Mesenchymal stem cell (in vitro differentiated cells and primary cell): ENCODE measurements at regions not wholly inside any gene's neighbourhood (a gene's known extent, or its start where the extent isn't known, plus 50 kb on each side); places are given as distances from the start of the nearest gene placed in this dataset.

Source experiments
- DNase-seq: peaks from one replicate; pipeline ENCODE4 v3.0.0-alpha.2; 2013
- H2AFZ ChIP-seq: one replicate; pipeline ENCODE4 v1.6.1; 2013; ENCODE audit warnings: low read depth, mild to moderate bottlenecking, control low read depth, inconsistent platforms, low read length, moderate library complexity
- H2AK5ac ChIP-seq: 2 replicates; pipeline ENCODE4 v1.6.1; 2013; ENCODE audit warnings: low read length, moderate library complexity, mild to moderate bottlenecking, inconsistent platforms; ENCODE audit not compliant: severe bottlenecking
- H2BK120ac ChIP-seq: one replicate; pipeline ENCODE4 v1.6.1; 2013; ENCODE audit warnings: low read depth, mild to moderate bottlenecking, inconsistent platforms, low read length, moderate library complexity
- H2BK12ac ChIP-seq, 2 experiments: one replicate each; pipeline ENCODE4 v1.6.1; 2013; ENCODE audit warnings: inconsistent platforms in 2 of 2, low read length in 2 of 2, mild to moderate bottlenecking in 2 of 2, moderate library complexity in 2 of 2, control low read depth in 1 of 2
- H2BK15ac ChIP-seq: one replicate; pipeline ENCODE4 v1.6.1; 2013; ENCODE audit warnings: mild to moderate bottlenecking, low read depth, inconsistent platforms; ENCODE audit not compliant: poor library complexity, severe bottlenecking
- H2BK5ac ChIP-seq: 2 replicates; pipeline ENCODE4 v1.6.1; 2013; ENCODE audit warnings: low read depth, mild to moderate bottlenecking, low read length, control low read depth, inconsistent platforms; ENCODE audit not compliant: poor library complexity, severe bottlenecking
- H3K14ac ChIP-seq, 2 experiments: one replicate each; pipeline ENCODE4 v1.6.1; 2013; ENCODE audit warnings: inconsistent platforms in 2 of 2, low read length in 2 of 2, control low read depth in 1 of 2, mild to moderate bottlenecking in 1 of 2, moderate library complexity in 1 of 2
- H3K18ac ChIP-seq, 2 experiments: one replicate each; pipeline ENCODE4 v1.6.1; 2013; ENCODE audit warnings: inconsistent platforms in 2 of 2, low read length in 2 of 2, control low read depth in 1 of 2, low read depth in 1 of 2, mild to moderate bottlenecking in 1 of 2
- H3K23ac ChIP-seq, 2 experiments: one replicate each; pipeline ENCODE4 v1.6.1; 2013; ENCODE audit warnings: inconsistent platforms in 2 of 2, low read length in 2 of 2, mild to moderate bottlenecking in 2 of 2, moderate library complexity in 2 of 2, control low read depth in 1 of 2
- H3K27ac ChIP-seq: 2 replicates; pipeline ENCODE4 v1.5.1; 2013; ENCODE audit warnings: mild to moderate bottlenecking, moderate library complexity, low read length, control low read depth, inconsistent platforms; ENCODE audit not compliant: poor library complexity, severe bottlenecking
- H3K27me3 ChIP-seq, 2 experiments: 2 replicates each; pipeline versions ENCODE4 v1.6.1 to v1.7.0; 2013; ENCODE audit warnings: low read length in 2 of 2, mild to moderate bottlenecking in 2 of 2, moderate library complexity in 2 of 2, control low read depth in 1 of 2, inconsistent platforms in 1 of 2; ENCODE audit not compliant: control insufficient read depth in 1 of 2, insufficient read depth in 1 of 2
- H3K36me3 ChIP-seq, 2 experiments: 2 replicates each; pipeline versions ENCODE4 v1.6.1 to v1.7.0; 2013; ENCODE audit warnings: low read length in 2 of 2, control low read depth in 1 of 2, inconsistent platforms in 1 of 2, low read depth in 1 of 2, mild to moderate bottlenecking in 1 of 2; ENCODE audit not compliant: insufficient read depth in 2 of 2, control insufficient read depth in 1 of 2
- H3K4ac ChIP-seq, 2 experiments: one replicate each; pipeline ENCODE4 v1.6.1; 2013; ENCODE audit warnings: inconsistent platforms in 2 of 2, low read length in 2 of 2, mild to moderate bottlenecking in 2 of 2, moderate library complexity in 2 of 2, control low read depth in 1 of 2, low read depth in 1 of 2
- H3K4me1 ChIP-seq: 2 replicates; pipeline ENCODE4 v1.6.1; 2013; ENCODE audit warnings: low read depth, low read length, control low read depth; ENCODE audit not compliant: control insufficient read depth, insufficient read depth
- H3K4me2 ChIP-seq: 2 replicates; pipeline ENCODE4 v1.6.1; 2013; ENCODE audit warnings: low read length, mild to moderate bottlenecking, inconsistent platforms; ENCODE audit not compliant: poor library complexity, severe bottlenecking
- H3K4me3 ChIP-seq, 2 experiments: 2 replicates each; pipeline versions ENCODE4 v1.5.1 to v1.7.0; 2013; ENCODE audit warnings: low read length in 2 of 2, mild to moderate bottlenecking in 2 of 2, control low read depth in 1 of 2, low read depth in 1 of 2; ENCODE audit not compliant: insufficient read depth in 1 of 2
- H3K79me1 ChIP-seq: replicated peaks from 2 replicates; pipeline ENCODE4 v1.6.1; 2013; ENCODE audit warnings: mild to moderate bottlenecking, control low read depth, low read length, inconsistent platforms; ENCODE audit not compliant: poor library complexity, severe bottlenecking
- H3K9ac ChIP-seq: 2 replicates; pipeline ENCODE4 v1.7.0; 2013; ENCODE audit warnings: mild to moderate bottlenecking, low read length, moderate library complexity
- H3K9me3 ChIP-seq: 2 replicates; pipeline ENCODE4 v1.7.0; 2013; ENCODE audit warnings: mild to moderate bottlenecking, low read length; ENCODE audit not compliant: control insufficient read depth
- H4K8ac ChIP-seq: one replicate; pipeline ENCODE4 v1.6.1; 2013; ENCODE audit warnings: inconsistent platforms, mild to moderate bottlenecking, low read length, moderate library complexity
- H4K91ac ChIP-seq: one replicate; pipeline ENCODE4 v1.6.1; 2013; ENCODE audit warnings: mild to moderate bottlenecking, low read length, inconsistent platforms
- WGBS: methylation state at CpG from one replicate; pipeline ENCODE4 v1.1.7; 2013; ENCODE audit warnings: mixed read lengths; 5-methylcytosine and 5-hydroxymethylcytosine counted together

- Histone ChIP-seq H2BK120ac (peak overlapping the region; percentile 74), H2BK12ac (peak overlapping the region; percentile 20 to 40), H3K4me2 (peak overlapping the region; percentile 81), H3K4me1 (peaks cover 59% of the 10 kb centered on the region), H3K27ac (peak overlapping the region; percentile 67), H2BK5ac (peak overlapping the region; percentile 63), H3K4me3 (peak overlapping the region; percentile 47 to 68), H3K79me1 (no peaks in the 10 kb centered on the region), H3K4ac (peak overlapping the region in 1 of 2 experiments; percentile 42), H3K14ac (no peak overlapping the region), H3K9ac (peak overlapping the region; percentile 64), H3K9me3 (no peaks in the 10 kb centered on the region), H3K23ac (peak overlapping the region in 1 of 2 experiments; percentile 16), H2BK15ac (peak overlapping the region; percentile 64), H3K36me3 (no peaks in the 10 kb centered on the region), H3K27me3 (no peaks in the 10 kb centered on the region), H4K8ac (peak overlapping the region; percentile 56), H4K91ac (peak overlapping the region; percentile 70), H2AFZ (peak overlapping the region; percentile 78), H3K18ac (peak overlapping the region; percentile 23 to 75), H2AK5ac (peak overlapping the region; percentile 85)
- under 1% methylated on average over 65 of the region's 76 CpGs for WGBS
- DNase-seq = peak; percentile 80
Measured at GRCh38 chr6:44002593-44003344, 124.5 kb downstream of the MRPL14 start.

- Histone ChIP-seq H2BK15ac (peak overlapping the region; percentile 68), H4K8ac (peak overlapping the region; percentile 66), H3K9ac (peak overlapping the region; percentile 54), H3K9me3 (no peaks in the 10 kb centered on the region), H3K4me2 (peak overlapping the region; percentile 81), H3K14ac (no peak overlapping the region), H2AFZ (peak overlapping the region; percentile 78), H3K18ac (peak overlapping the region; percentile 48 to 68), H3K27me3 (no peaks in the 10 kb centered on the region), H2BK120ac (peak overlapping the region; percentile 50), H3K36me3 (no peaks in the 10 kb centered on the region), H4K91ac (peak overlapping the region; percentile 31), H3K23ac (no peak overlapping the region), H3K4ac (peak overlapping the region in 1 of 2 experiments; percentile 42), H3K79me1 (no peaks in the 10 kb centered on the region), H3K4me3 (peak overlapping the region; percentile 47 to 68), H3K27ac (peak overlapping the region; percentile 67), H2BK12ac (peak overlapping the region; percentile 35 to 88), H2AK5ac (no peak overlapping the region), H2BK5ac (peak overlapping the region; percentile 33), H3K4me1 (peaks cover 58% of the 10 kb centered on the region)
- DNase-seq = peak; percentile 57
- WGBS = 2% methylated on average over 33 of the region's 37 CpGs
Measured at GRCh38 chr6:44002067-44002592, 125.1 kb downstream of the MRPL14 start.

DNA sequence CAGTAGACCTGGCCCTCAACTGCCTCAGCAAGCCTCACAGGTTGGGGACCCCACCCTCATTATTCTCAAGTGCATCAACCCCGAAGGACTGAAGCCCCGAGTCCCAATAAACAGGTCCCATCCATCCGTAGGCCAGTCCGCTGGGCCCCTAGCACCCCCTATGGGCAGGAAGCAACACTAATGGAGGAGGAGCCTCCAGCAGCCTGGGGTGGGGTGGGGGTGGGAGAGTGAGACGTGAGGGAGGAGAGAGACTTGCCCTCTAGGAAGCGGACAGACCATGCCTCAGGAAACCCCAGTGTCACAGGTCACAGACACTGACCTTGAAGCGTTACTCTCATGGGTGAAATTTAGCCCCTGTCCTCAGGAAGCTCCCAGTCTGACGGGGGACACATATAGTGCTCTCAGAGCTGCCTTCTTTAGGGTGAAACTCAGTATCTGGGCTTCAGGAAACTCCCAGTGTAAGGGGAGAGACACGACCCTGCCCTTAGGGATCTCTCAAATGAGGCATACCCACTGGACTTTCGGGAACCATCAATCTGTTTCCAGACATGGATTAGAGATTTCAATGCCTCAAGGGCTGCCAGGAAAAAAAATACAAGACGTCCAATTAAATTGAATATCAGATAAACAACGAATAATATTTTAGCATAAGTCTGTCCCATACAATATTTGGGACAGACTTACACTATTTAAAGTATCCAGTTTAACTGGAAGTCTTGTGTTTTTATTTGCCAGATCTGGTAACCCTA is 125.8 kb downstream of the MRPL14 start:
- H3K27me3 ChIP-seq = no peaks in the 10 kb centered on the region
- peaks cover 56% of the 10 kb centered on the region for H3K4me1 ChIP-seq
- H4K8ac ChIP-seq = no peak overlapping the region
- peak overlapping the region; percentile 66 for H3K27ac ChIP-seq
- no peaks in the 10 kb centered on the region for H3K36me3 ChIP-seq
- no peaks in the 10 kb centered on the region for H3K79me1 ChIP-seq
- peak overlapping the region; percentile 81 for H3K4me2 ChIP-seq
- peak overlapping the region; percentile 38 to 66 for H3K4ac ChIP-seq
- peak overlapping the region in 1 of 2 experiments; percentile 58 for H3K18ac ChIP-seq
- no peak overlapping the region for H4K91ac ChIP-seq
- WGBS = 44% methylated on average over 10 of the region's 12 CpGs
- H3K9me3 ChIP-seq = no peaks in the 10 kb centered on the region
- peak overlapping the region; percentile 95 for H2AK5ac ChIP-seq
- peak overlapping the region; percentile 64 to 83 for H2BK12ac ChIP-seq
- no peak overlapping the region for H3K14ac ChIP-seq
- H2BK120ac ChIP-seq = no peak overlapping the region
- peak overlapping the region; percentile 33 for H2BK5ac ChIP-seq
- DNase-seq = peak; percentile 50
- H3K9ac ChIP-seq = peak overlapping the region; percentile 54
- H2BK15ac ChIP-seq = peak overlapping the region; percentile 73
- no peak overlapping the region for H3K23ac ChIP-seq
- peak overlapping the region in 1 of 2 experiments; percentile 68 for H3K4me3 ChIP-seq
- H2AFZ ChIP-seq = no peak overlapping the region
